Esophagus squamous epithelium (tissue), 4 donors: ENCODE measurements at regions not wholly inside any gene's neighbourhood (a gene's known extent, or its start where the extent isn't known, plus 50 kb on each side); places are given as distances from the start of the nearest gene placed in this dataset.

Experiments
- CTCF ChIP-seq, 6 experiments: fragments of 450-650 bp in 4 of 6; fragments of 200-600 bp in 2 of 6; sonication (generic) in 2 of 6; IDR thresholded peaks; one replicate each; pipeline ENCODE4 v1.5.1; 2016 to 2019; ENCODE audit warnings: antibody characterized with exemption in 6 of 6, mild to moderate bottlenecking in 4 of 6, moderate library complexity in 4 of 6
- POLR2A ChIP-seq, 4 donors: fragments of 450-650 bp; IDR thresholded peaks; one replicate each; pipeline ENCODE4 v1.6.1; 2017; ENCODE audit warnings: antibody characterized with exemption in 4 of 4, mild to moderate bottlenecking in 4 of 4, moderate library complexity in 3 of 4

GRCh38 chr13:82917984-82918383, 964.3 kb downstream of the SLITRK1 start:
- TF ChIP-seq CTCF (IDR thresholded peaks at IDR 0.05) (no peak), POLR2A (IDR thresholded peaks at IDR 0.05) (no peak)
